ENCODE measurements at regions not wholly inside any gene's neighbourhood (a gene's known extent, or its start where the extent isn't known, plus 50 kb on each side); places are given as distances from the start of the nearest gene placed in this dataset.
A peak's percentile ranks its signal among the peaks of the same experiment; 100 is the strongest.

DNA sequence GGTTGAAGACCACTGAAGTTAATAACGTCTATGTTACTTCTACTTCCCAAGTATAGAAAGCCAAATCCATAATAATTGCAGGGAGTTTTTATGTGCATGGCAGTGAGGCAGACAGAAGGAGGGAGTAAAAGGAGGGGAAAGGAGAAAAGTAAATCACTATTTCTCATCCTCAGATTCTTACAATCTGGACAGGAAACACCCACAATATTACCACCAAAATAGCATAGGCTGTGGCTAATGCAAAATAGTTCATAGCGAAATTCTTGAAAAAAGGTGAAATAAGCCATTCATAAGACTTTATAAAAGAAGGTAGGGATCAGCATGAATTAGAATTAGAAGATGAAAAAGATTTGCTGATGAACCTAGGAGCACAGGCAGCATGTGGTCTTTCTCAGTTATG is 128.1 kb downstream of the KCNJ2 start (continued):
- no peak for TF ChIP-seq TCF7 (CRISPR knock-in tag; IDR thresholded peaks at IDR 0.05; ENCODE audit: low read depth)
- TF ChIP-seq, protein P1, sequence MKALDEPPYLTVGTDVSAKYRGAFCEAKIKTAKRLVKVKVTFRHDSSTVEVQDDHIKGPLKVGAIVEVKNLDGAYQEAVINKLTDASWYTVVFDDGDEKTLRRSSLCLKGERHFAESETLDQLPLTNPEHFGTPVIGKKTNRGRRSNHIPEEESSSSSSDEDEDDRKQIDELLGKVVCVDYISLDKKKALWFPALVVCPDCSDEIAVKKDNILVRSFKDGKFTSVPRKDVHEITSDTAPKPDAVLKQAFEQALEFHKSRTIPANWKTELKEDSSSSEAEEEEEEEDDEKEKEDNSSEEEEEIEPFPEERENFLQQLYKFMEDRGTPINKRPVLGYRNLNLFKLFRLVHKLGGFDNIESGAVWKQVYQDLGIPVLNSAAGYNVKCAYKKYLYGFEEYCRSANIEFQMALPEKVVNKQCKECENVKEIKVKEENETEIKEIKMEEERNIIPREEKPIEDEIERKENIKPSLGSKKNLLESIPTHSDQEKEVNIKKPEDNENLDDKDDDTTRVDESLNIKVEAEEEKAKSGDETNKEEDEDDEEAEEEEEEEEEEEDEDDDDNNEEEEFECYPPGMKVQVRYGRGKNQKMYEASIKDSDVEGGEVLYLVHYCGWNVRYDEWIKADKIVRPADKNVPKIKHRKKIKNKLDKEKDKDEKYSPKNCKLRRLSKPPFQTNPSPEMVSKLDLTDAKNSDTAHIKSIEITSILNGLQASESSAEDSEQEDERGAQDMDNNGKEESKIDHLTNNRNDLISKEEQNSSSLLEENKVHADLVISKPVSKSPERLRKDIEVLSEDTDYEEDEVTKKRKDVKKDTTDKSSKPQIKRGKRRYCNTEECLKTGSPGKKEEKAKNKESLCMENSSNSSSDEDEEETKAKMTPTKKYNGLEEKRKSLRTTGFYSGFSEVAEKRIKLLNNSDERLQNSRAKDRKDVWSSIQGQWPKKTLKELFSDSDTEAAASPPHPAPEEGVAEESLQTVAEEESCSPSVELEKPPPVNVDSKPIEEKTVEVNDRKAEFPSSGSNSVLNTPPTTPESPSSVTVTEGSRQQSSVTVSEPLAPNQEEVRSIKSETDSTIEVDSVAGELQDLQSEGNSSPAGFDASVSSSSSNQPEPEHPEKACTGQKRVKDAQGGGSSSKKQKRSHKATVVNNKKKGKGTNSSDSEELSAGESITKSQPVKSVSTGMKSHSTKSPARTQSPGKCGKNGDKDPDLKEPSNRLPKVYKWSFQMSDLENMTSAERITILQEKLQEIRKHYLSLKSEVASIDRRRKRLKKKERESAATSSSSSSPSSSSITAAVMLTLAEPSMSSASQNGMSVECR (CRISPR knock-in tag; IDR thresholded peaks at IDR 0.05; ENCODE audit: borderline replicate concordance): no peak
- TF ChIP-seq ZNF416 (CRISPR knock-in tag; IDR thresholded peaks at IDR 0.05): no peak
- TF ChIP-seq, protein P2, sequence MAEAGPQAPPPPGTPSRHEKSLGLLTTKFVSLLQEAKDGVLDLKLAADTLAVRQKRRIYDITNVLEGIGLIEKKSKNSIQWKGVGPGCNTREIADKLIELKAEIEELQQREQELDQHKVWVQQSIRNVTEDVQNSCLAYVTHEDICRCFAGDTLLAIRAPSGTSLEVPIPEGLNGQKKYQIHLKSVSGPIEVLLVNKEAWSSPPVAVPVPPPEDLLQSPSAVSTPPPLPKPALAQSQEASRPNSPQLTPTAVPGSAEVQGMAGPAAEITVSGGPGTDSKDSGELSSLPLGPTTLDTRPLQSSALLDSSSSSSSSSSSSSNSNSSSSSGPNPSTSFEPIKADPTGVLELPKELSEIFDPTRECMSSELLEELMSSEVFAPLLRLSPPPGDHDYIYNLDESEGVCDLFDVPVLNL (CRISPR knock-in tag; IDR thresholded peaks at IDR 0.05; ENCODE audit: borderline replicate concordance, low read depth): no peak
- no peak for TF ChIP-seq ATF3 (CRISPR knock-in tag; conservative IDR thresholded peaks at IDR 0.05)
- TF ChIP-seq, protein P3, sequence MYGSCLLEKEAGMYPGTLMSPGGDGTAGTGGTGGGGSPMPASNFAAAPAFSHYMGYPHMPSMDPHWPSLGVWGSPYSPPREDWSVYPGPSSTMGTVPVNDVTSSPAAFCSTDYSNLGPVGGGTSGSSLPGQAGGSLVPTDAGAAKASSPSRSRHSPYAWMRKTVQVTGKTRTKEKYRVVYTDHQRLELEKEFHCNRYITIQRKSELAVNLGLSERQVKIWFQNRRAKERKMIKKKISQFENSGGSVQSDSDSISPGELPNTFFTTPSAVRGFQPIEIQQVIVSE (CRISPR knock-in tag; IDR thresholded peaks at IDR 0.05; ENCODE audit: borderline replicate concordance): no peak
- no peak for TF ChIP-seq ZNF138 (CRISPR knock-in tag; conservative IDR thresholded peaks at IDR 0.05)
- TF ChIP-seq, protein P4, sequence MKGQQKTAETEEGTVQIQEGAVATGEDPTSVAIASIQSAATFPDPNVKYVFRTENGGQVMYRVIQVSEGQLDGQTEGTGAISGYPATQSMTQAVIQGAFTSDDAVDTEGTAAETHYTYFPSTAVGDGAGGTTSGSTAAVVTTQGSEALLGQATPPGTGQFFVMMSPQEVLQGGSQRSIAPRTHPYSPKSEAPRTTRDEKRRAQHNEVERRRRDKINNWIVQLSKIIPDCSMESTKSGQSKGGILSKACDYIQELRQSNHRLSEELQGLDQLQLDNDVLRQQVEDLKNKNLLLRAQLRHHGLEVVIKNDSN (CRISPR knock-in tag; IDR thresholded peaks at IDR 0.05): no peak
- TF ChIP-seq FOXK1 (CRISPR knock-in tag; IDR thresholded peaks at IDR 0.05): no peak
- TF ChIP-seq, protein P5, sequence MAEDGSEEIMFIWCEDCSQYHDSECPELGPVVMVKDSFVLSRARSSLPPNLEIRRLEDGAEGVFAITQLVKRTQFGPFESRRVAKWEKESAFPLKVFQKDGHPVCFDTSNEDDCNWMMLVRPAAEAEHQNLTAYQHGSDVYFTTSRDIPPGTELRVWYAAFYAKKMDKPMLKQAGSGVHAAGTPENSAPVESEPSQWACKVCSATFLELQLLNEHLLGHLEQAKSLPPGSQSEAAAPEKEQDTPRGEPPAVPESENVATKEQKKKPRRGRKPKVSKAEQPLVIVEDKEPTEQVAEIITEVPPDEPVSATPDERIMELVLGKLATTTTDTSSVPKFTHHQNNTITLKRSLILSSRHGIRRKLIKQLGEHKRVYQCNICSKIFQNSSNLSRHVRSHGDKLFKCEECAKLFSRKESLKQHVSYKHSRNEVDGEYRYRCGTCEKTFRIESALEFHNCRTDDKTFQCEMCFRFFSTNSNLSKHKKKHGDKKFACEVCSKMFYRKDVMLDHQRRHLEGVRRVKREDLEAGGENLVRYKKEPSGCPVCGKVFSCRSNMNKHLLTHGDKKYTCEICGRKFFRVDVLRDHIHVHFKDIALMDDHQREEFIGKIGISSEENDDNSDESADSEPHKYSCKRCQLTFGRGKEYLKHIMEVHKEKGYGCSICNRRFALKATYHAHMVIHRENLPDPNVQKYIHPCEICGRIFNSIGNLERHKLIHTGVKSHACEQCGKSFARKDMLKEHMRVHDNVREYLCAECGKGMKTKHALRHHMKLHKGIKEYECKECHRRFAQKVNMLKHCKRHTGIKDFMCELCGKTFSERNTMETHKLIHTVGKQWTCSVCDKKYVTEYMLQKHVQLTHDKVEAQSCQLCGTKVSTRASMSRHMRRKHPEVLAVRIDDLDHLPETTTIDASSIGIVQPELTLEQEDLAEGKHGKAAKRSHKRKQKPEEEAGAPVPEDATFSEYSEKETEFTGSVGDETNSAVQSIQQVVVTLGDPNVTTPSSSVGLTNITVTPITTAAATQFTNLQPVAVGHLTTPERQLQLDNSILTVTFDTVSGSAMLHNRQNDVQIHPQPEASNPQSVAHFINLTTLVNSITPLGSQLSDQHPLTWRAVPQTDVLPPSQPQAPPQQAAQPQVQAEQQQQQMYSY (CRISPR knock-in tag; IDR thresholded peaks at IDR 0.05): no peak

- peaks cover 26% of the 10 kb centered on the region for H3K4me1 Mint-ChIP-seq
- TF ChIP-seq, protein P6, sequence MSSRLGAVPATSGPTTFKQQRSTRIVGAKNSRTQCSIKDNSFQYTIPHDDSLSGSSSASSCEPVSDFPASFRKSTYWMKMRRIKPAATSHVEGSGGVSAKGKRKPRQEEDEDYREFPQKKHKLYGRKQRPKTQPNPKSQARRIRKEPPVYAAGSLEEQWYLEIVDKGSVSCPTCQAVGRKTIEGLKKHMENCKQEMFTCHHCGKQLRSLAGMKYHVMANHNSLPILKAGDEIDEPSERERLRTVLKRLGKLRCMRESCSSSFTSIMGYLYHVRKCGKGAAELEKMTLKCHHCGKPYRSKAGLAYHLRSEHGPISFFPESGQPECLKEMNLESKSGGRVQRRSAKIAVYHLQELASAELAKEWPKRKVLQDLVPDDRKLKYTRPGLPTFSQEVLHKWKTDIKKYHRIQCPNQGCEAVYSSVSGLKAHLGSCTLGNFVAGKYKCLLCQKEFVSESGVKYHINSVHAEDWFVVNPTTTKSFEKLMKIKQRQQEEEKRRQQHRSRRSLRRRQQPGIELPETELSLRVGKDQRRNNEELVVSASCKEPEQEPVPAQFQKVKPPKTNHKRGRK (CRISPR knock-in tag; IDR thresholded peaks at IDR 0.05; ENCODE audit: borderline replicate concordance): no peak
- TF ChIP-seq EMX1 (CRISPR knock-in tag; IDR thresholded peaks at IDR 0.05) (no peak), NFYB (CRISPR knock-in tag; conservative IDR thresholded peaks at IDR 0.05; ENCODE audit: low read depth) (no peak), ZNF281 (CRISPR knock-in tag; IDR thresholded peaks at IDR 0.05) (no peak)
- H3K27me3 Mint-ChIP-seq (ENCODE audit: low read depth): no peaks in the 10 kb centered on the region
- peaks cover 12% of the 10 kb centered on the region for H3K9me3 Mint-ChIP-seq
- ChIA-PET POLR2A (no interaction called here), CTCF (no interaction called here)
- DNase-seq (ENCODE audit: low spot score) (no peak), ATAC-seq (no peak)
- peak overlapping the region; percentile 48; the same call in 1 of the 2 replicates for H3K27ac Mint-ChIP-seq
- H3K36me3 Mint-ChIP-seq: 0 out of 2 replicates have a peak, but pooled peaks cover 2% of the 10 kb centered on the region
- H3K4me3 Mint-ChIP-seq: no peak overlapping the region
Measured at GRCh38 chr17:70298929-70299531, 129.7 kb downstream of the KCNJ2 start.
